Endothelial cell of umbilical vein (primary cell): ENCODE measurements at regions not wholly inside any gene's neighbourhood (a gene's known extent, or its start where the extent isn't known, plus 50 kb on each side); places are given as distances from the start of the nearest gene placed in this dataset.
A peak's percentile ranks its signal among the peaks of the same experiment; 100 is the strongest.

Source experiments
- BruUV-seq: library from RNA; stranded (reverse); fragments of 400-500 nt; replicated peaks from 2 replicates; lab custom pipeline; 2021; lab: Mats Ljungman, UMichigan
- CTCF ChIA-PET: fragments of 300-600, 350-600 bp; sonication (Branson Sonifier 250); formaldehyde crosslinking; loops from one replicate; lab custom pipeline; 2021; ENCODE audit warnings: antibody characterized with exemption, inconsistent platforms; lab: Charles Lee
- POLR2A ChIA-PET: fragments of 300-600, 350-600 bp; sonication (Branson Sonifier 250); formaldehyde crosslinking; loops from one replicate; lab custom pipeline; 2021; ENCODE audit warnings: antibody characterized with exemption, inconsistent platforms; lab: Charles Lee
- DNase-seq: peaks from one replicate; pipeline ENCODE4 v3.0.0-alpha.2; 2011; ENCODE audit warnings: low read depth, low spot score
- FAIRE-seq: peaks from 2 replicates; lab custom pipeline; 2011; peaks lifted over from hg19 to GRCh38; lab: Jason Lieb, UNC
- H2AFZ ChIP-seq: 2 replicates; pipeline ENCODE4 v1.6.0; 2012; ENCODE audit warnings: low read depth, low read length, control low read depth, inconsistent platforms
- H3K27ac ChIP-seq: 2 replicates; pipeline ENCODE4 v1.5.1; 2011; ENCODE audit warnings: low read depth, mild to moderate bottlenecking, control low read depth, low read length, moderate library complexity; ENCODE audit not compliant: insufficient read depth
- H3K27me3 ChIP-seq, 2 experiments: 2 replicates each; pipeline versions ENCODE4 v1.6.0 to v1.6.1; 2011; ENCODE audit warnings: low read length in 2 of 2, mixed read lengths in 1 of 2; ENCODE audit not compliant: control insufficient read depth in 2 of 2, insufficient read depth in 2 of 2
- H3K36me3 ChIP-seq, 2 experiments: 2 replicates in 1 of 2; 3 replicates in 1 of 2; pipeline ENCODE4 v1.5.1; 2011; ENCODE audit warnings: low read length in 2 of 2, mild to moderate bottlenecking in 1 of 2, moderate library complexity in 1 of 2; ENCODE audit not compliant: control insufficient read depth in 2 of 2, insufficient read depth in 2 of 2; ENCODE audit errors: extremely low read depth in 1 of 2
- H3K4me1 ChIP-seq: 3 replicates; pipeline ENCODE4 v1.5.1; 2011; ENCODE audit warnings: mild to moderate bottlenecking, low read length; ENCODE audit not compliant: control insufficient read depth, insufficient read depth; ENCODE audit errors: extremely low read depth
- H3K4me2 ChIP-seq: 2 replicates; pipeline ENCODE4 v1.6.1; 2011; ENCODE audit warnings: low read length, control low read depth, mixed read lengths; ENCODE audit not compliant: insufficient read depth
- H3K4me3 ChIP-seq, 3 experiments: fragments of 200-600 bp in 1 of 3; sonication (generic), shearing (Covaris generic) in 1 of 3; replicated peaks in 1 of 3; 2 replicates each; pipeline ENCODE4 v1.5.1; 2011 to 2016; ENCODE audit warnings: control low read depth in 3 of 3, low read length in 3 of 3, mild to moderate bottlenecking in 2 of 3, inconsistent platforms in 1 of 3, low read depth in 1 of 3, moderate library complexity in 1 of 3; ENCODE audit not compliant: insufficient read depth in 1 of 3
- H3K79me2 ChIP-seq: 2 replicates; pipeline ENCODE4 v1.6.0; 2012; ENCODE audit warnings: low read length, inconsistent platforms; ENCODE audit not compliant: control insufficient read depth, insufficient read depth
- H3K9ac ChIP-seq: replicated peaks from 2 replicates; pipeline ENCODE3; 2011; ENCODE audit warnings: low read length, control low read depth; ENCODE audit not compliant: insufficient read depth; ENCODE audit errors: extremely low read depth
- H3K9me1 ChIP-seq: replicated peaks from 3 replicates; pipeline ENCODE4 v1.6.0; 2011; ENCODE audit warnings: mild to moderate bottlenecking, low read length; ENCODE audit not compliant: control insufficient read depth, insufficient read depth; ENCODE audit errors: extremely low read depth
- H3K9me3 ChIP-seq: replicated peaks from 2 replicates; pipeline ENCODE4 v1.5.1; 2012; ENCODE audit warnings: low read length, inconsistent platforms; ENCODE audit not compliant: control insufficient read depth, insufficient read depth
- H4K20me1 ChIP-seq: replicated peaks from 2 replicates; pipeline ENCODE3; 2011; ENCODE audit warnings: mild to moderate bottlenecking, low read length; ENCODE audit not compliant: control insufficient read depth, insufficient read depth; ENCODE audit errors: extremely low read depth
- CTCF ChIP-seq, 2 donors: IDR thresholded peaks; 1 replicate in 1 of 2; 2 replicates in 1 of 2; pipeline ENCODE4 v1.5.1; 2011; ENCODE audit warnings: low read length in 2 of 2, mild to moderate bottlenecking in 2 of 2, moderate library complexity in 2 of 2, control low read depth in 1 of 2, inconsistent platforms in 1 of 2, low read depth in 1 of 2; ENCODE audit not compliant: insufficient read depth in 1 of 2; ENCODE audit errors: extremely low read depth in 1 of 2
- EZH2 ChIP-seq: IDR thresholded peaks from 2 replicates; pipeline ENCODE4 v1.6.1; 2012; ENCODE audit warnings: borderline replicate concordance, low read depth, mild to moderate bottlenecking, moderate library complexity, low read length, inconsistent platforms; ENCODE audit not compliant: severe bottlenecking
- FOS ChIP-seq: IDR thresholded peaks from 2 replicates; pipeline ENCODE4 v1.6.1; 2011; ENCODE audit warnings: mild to moderate bottlenecking, low read length, moderate library complexity, borderline replicate concordance; ENCODE audit not compliant: insufficient read depth
- GATA2 ChIP-seq: IDR thresholded peaks from 2 replicates; pipeline ENCODE4 v1.7.0; 2011; ENCODE audit warnings: low read depth, mild to moderate bottlenecking, moderate library complexity, mixed read lengths, low read length; ENCODE audit not compliant: insufficient read length, insufficient read depth
- JUN ChIP-seq: IDR thresholded peaks from 2 replicates; pipeline ENCODE4 v1.6.1; 2011; ENCODE audit warnings: borderline replicate concordance, low read depth; ENCODE audit not compliant: insufficient read length, insufficient read depth
- MAX ChIP-seq: IDR thresholded peaks from 2 replicates; pipeline ENCODE4 v1.6.1; 2011; ENCODE audit not compliant: insufficient read depth, insufficient read length
- MYC ChIP-seq: IDR thresholded peaks from one replicate; pipeline ENCODE4 v1.6.1; 2011; ENCODE audit warnings: mild to moderate bottlenecking, low read depth, low read length
- POLR2A ChIP-seq: IDR thresholded peaks from 2 replicates; pipeline ENCODE4 v1.6.1; 2012; ENCODE audit warnings: low read depth, mild to moderate bottlenecking, control low read depth, low read length
- POLR2AphosphoS5 ChIP-seq: IDR thresholded peaks from 2 replicates; pipeline ENCODE4 v1.6.1; 2012; ENCODE audit warnings: low read depth, mild to moderate bottlenecking, control low read depth, low read length, moderate library complexity; ENCODE audit not compliant: insufficient read depth
- dilution Hi-C: fragments of 300-500 bp; cut with MboI; formaldehyde crosslinking; loops from one replicate; pipeline ENCODE4 v1.15.0; 2019; ENCODE audit warnings: low sequenced_read_pairs; ENCODE audit not compliant: extremely low pct_ligation_motif_present
- intact Hi-C: fragments of 100-400 bp; cut with micrococcal nuclease; formaldehyde crosslinking; loops from one replicate; pipeline ENCODE4 v1.10.0; 2022

- Histone ChIP-seq H3K9me3 (no peaks in the 10 kb centered on the region), H3K4me1 (peaks cover 18% of the 10 kb centered on the region), H2AFZ (peak overlapping the region; percentile 28), H3K27ac (peak overlapping the region; percentile 70), H3K4me2 (peak overlapping the region; percentile 81), H3K79me2 (no peaks in the 10 kb centered on the region), H4K20me1 (no peaks in the 10 kb centered on the region), H3K9ac (no peak overlapping the region), H3K4me3 (peak overlapping the region in 1 of 3 experiments; percentile 27), H3K27me3 (no peaks in the 10 kb centered on the region), H3K9me1 (no peaks in the 10 kb centered on the region), H3K36me3 (no peaks in the 10 kb centered on the region)
- TF ChIP-seq FOS = peak; percentile 40
- peak; percentile 17 for TF ChIP-seq JUN
- no peak for TF ChIP-seq MYC
- DNase-seq (peak; percentile 61), FAIRE-seq (peak; percentile 76)
- intact Hi-C loops (loop anchor here (1.0 kb wide), 1 partner anchor 9 kb away; no protein-coding TSS in a partner anchor), dilution Hi-C loops (no loop called here)
- BruUV-seq = no TSS peak
- ChIA-PET CTCF (interaction anchor here (0.6 to 4.1 kb wide), 11 partner anchors 10 to 97 kb away, joined by 3 to 18 read pairs (median 3); no protein-coding TSS in a partner anchor), POLR2A (interaction anchor here (0.9 kb wide), 1 partner anchor 97 kb away, joined by 3 read pairs; no protein-coding TSS in a partner anchor)
Measured at GRCh38 chr6:85385636-85386315, 64.1 kb upstream of the NT5E start.

- TF ChIP-seq GATA2 = no peak
- TF ChIP-seq EZH2 = no peak
- TF ChIP-seq FOS = no peak
- TF ChIP-seq POLR2AphosphoS5 = no peak
- TF ChIP-seq MYC = no peak
- TF ChIP-seq JUN = no peak
- TF ChIP-seq CTCF (IDR thresholded peaks at IDR 0.05; ENCODE audit: extremely low read depth in 1 of 2, insufficient read depth in 1 of 2, low read depth in 1 of 2, low read length in 2 of 2) = no peak
- TF ChIP-seq POLR2A = no peak
- no peak for TF ChIP-seq MAX
- Histone ChIP-seq H3K27ac (peak overlapping the region; percentile 84), H2AFZ (peak overlapping the region; percentile 56), H3K79me2 (no peaks in the 10 kb centered on the region), H3K9ac (no peak overlapping the region), H3K9me3 (no peaks in the 10 kb centered on the region), H3K4me1 (peaks cover 18% of the 10 kb centered on the region), H3K4me2 (peak overlapping the region; percentile 49), H3K9me1 (no peaks in the 10 kb centered on the region), H3K4me3 (peak overlapping the region in 1 of 3 experiments; percentile 5), H3K27me3 (no peaks in the 10 kb centered on the region), H3K36me3 (no peaks in the 10 kb centered on the region), H4K20me1 (no peaks in the 10 kb centered on the region)
- no TSS peak for BruUV-seq
- ChIA-PET POLR2A (no interaction called here), CTCF (interaction anchor here (0.9 to 1.6 kb wide), 5 partner anchors 17 to 100 kb away, joined by 3 to 11 read pairs (median 3); partner anchors contain the start of gene NT5E)
- no peak for FAIRE-seq
- dilution Hi-C loops = no loop called here
- intact Hi-C loops = no loop called here
- no peak for DNase-seq
Measured at GRCh38 chr6:85383042-85383441, 66.8 kb upstream of the NT5E start.
